ENCODE measurements at regions not wholly inside any gene's neighbourhood (a gene's known extent, or its start where the extent isn't known, plus 50 kb on each side); places are given as distances from the start of the nearest gene placed in this dataset.

DNA sequence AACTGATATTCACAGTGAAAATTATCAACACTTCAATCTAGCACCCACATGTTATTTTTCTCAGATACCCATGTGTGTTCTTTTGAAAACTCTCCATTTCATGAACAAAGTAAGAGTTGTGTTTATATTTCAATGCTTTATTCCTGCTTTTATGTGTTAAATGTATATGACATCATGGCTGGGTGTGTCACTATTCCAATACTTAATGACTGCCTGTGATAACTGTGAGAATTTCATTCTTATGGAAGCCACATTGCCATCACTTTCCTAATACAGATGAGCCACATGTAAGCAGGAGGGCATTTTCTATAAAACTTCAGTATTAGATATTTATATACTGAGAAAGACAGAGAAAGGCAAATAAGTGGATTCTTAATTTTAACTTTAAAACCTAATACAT is 100.4 kb upstream of the FIGN start:
- DNase-seq (ENCODE audit: low spot score) = no peak

DNA sequence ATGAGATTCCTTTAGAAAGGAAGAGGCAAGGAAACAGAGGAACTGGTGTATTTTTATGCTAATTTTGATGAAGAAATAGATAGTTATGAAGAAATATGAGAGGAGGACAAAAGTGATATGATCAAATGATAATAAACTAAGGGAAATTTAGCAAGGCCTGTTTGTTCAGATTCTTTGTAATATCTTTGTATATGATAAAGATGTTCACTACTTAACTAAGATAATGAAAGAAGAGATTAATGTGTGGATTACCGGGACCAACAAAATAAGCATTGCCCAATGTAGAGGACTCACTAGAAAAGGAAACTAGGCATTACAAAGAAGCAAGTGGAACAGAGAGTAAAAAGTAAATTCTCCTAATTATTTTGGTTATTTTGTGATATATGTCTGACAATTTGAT is 99.0 kb upstream of the FIGN start:
- no peak for DNase-seq (ENCODE audit: low spot score)

DNA sequence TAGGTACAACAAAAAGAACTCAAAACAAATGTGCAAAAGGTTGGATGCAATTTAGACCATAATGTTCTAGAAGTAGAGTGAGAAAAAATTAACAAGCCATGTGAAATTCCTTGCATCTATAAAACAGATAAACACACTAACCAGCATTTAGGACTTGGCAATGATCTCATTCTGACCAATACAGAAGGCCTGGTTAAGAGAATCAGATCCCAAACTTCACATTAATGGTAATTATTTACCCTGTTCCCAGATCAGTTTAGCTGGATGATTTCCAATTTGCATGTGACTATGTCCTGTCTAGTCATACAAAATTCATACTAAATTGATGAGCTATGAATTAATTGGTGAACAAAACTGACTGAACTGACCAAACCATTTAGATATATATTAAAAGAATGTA is 98.4 kb upstream of the FIGN start:
- no peak for DNase-seq (ENCODE audit: low spot score)

DNA sequence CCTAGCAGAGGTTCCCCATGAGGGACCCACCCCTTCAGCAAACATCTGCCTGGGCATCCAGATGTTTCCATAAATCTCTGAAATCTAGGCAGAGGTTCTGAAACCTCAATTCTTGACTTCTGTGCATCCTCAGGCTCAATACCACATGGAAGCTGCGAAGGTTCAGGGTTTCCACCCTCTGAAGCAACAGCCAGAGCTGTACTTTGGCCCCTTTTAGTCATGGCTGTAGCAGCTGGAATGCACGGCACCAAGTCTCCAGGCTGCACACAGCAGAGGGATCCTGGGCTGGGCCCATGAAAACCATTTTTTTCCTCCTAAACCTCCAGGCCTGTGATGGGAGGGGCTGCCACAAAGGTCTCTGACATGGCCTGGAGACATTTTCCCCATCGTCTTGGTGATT is 93.0 kb upstream of the FIGN start:
- no peak for DNase-seq (ENCODE audit: low spot score)

DNA sequence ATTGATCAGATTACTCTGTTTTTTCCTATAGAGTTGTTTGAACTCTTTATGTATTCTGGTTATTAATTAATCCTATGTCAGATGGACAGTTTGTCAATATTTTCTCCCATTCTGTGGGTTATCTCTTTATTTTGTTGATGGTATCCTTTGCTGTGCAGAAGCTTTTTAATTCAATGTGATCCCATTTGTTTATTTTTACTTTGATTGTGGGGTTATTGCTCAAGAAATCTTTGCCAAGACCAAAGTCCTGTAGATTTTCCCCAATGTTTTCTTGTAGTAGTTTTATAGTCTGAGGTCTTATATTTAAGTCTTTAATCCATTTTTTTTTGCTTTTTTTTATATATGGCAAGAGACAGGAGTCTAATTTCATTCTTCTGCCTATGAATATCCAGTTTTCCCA is 86.2 kb upstream of the FIGN start:
- DNase-seq (ENCODE audit: low spot score) = no peak

DNA sequence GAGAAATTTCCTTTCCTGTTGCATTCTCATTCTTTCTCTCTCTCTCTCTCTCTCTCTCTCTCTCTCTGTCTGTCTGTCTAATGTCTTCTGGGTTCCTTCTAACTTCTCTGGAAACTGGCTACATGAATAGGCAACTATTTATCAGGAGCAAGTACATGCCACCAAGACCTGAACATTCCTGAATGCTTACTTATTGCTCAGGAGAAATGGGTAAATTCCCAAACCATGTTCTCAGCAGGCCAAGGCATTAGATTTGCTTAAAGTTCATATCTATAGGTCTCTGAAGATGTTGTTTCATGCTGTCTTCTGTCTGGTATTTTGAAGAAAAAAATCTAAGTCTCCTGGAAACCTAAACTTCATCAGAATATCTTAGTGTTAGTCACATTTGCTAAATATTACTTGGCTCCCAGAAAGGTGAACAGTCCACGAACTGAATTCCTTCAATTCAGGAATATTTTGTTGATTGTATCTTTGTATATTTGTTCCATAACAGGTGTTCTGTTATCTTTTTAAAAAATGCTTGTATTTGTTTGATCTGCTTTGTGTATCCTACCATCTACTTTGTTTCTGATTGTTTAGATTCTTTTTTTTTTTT is 77.2 kb upstream of the FIGN start:
- no peak for DNase-seq (ENCODE audit: low spot score)

DNA sequence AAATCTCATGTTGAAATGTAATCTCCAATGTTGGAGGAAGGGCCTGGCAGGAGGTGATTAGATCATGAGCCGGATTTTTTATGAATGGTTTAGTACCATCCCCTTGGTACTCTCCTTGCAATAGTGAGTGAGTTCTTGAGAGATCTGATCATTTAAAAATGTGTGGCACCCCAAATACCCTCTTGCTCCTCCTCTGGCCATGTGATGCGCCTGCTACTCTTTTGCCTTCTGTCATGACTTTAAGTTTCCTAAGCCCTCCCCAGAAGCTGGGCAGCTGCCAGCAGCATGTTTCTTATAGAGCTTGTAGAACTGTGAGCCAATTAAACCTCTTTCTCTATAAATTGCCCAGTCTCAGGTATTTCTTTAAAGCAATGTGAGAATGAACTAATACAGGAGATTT is 72.6 kb upstream of the FIGN start:
- DNase-seq (ENCODE audit: low spot score) = no peak

DNA sequence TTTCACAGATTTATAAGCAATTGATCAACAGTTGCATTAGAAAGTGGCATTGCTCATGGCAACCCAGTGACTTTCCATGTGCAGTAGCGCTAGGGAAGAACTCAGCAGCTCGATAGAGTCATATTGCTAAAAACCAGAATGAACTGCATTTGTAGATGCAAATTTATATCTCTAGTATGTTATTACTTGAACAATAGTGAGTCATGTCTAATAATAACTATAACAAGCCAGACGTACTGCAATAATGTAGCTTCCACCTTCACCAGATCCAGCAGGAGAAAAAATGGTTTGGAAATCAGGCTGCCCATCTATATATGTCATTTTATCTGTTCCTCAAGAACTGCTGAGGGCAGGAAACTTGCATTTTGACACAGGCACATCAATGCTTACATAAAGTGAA is 66.5 kb upstream of the FIGN start:
- DNase-seq (ENCODE audit: low spot score) = no peak

DNA sequence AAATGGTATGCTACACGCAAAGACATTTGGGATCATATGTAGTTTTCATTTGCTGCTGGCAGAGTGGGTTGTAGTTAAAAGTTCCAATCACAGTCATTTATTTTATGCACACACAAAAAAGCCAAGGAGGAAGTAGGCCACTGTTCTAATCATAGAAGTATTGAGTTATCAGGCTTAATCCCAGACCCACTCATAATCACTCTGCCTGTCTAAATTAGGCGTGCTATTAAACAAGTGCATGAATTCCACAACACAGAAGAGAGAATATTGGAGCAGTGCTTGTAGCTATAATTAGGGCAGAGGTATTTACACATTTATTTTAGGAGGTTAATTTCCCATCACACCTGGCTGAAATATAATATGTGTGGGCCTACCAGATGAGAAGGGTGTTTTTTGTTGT is 65.7 kb upstream of the FIGN start:
- DNase-seq (ENCODE audit: low spot score) = no peak

DNA sequence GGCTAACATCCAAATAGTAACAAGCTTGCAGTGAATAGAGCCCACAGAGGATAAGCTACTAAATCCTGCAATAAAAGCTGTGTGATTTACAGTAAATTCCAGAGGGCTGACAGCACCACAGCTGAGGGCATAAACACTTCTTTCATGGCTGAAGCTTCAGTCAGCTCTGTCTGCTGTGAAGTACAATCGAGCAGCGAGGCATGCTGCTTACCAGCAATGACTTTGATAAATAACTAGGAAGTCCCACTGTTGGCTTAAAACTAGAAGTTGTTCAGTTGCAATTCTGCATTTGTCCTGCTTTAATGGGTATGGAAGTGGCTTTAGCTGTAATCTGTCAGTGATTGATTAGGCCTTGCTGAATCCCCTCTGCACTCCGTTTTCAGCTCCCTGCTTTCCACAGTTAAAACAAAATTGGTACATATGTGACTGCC is 65.2 kb upstream of the FIGN start:
- no peak for DNase-seq (ENCODE audit: low spot score)

DNA sequence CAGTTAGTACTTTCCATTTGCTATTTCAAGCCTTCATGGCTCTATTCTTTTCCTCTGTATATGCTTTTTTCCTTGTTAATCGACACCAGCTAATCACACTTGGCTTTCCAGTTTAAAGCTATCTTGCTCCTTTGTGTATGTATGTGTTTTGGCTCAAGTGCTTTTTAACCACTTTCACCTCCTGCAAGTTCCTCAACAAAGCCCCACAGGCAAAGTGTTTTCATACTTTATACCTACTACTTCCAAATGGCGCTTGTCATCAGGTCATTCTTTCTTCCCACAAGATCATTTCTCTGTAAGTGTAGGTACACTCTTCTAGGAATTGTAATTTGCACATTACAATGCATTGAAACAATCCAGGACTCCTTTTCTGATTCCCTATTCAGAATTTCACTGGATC is 64.0 kb upstream of the FIGN start:
- DNase-seq (ENCODE audit: low spot score) = no peak

DNA sequence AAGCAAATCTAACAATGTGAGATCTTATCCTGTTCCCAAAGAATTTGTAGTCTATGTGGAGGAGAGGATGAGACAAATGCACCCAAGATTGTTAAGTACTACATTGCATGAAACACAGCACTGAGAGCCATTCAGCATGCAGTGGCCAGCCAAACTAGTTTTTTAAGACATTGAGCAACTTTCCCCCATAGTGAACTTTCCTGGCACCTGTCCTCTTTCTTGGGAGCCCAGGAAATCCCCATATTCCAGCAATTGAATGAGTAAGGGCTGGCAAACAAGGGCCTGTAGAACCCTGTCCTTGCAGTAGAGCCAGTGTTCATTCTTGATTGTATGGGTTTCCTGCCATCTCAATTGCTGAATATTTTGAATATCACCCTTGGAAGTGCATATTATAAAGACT is 58.8 kb upstream of the FIGN start:
- no peak for DNase-seq (ENCODE audit: low spot score)
